Epithelial cell of esophagus (primary cell): ENCODE measurements at regions not wholly inside any gene's neighbourhood (a gene's known extent, or its start where the extent isn't known, plus 50 kb on each side); places are given as distances from the start of the nearest gene placed in this dataset.

Experiments
- DNase-seq: peaks from one replicate; pipeline ENCODE4 v3.0.0; 2010; ENCODE audit warnings: low read depth
- H3K4me3 ChIP-seq: 2 replicates; pipeline ENCODE4 v1.5.1; 2011; ENCODE audit warnings: mild to moderate bottlenecking, low read length, control low read depth
- TF ChIP-seq, protein P1 (sequence below): IDR thresholded peaks from 2 replicates; pipeline ENCODE4 v1.5.1; 2011; ENCODE audit warnings: low read depth, mild to moderate bottlenecking, low read length, control low read depth, inconsistent platforms; ENCODE audit not compliant: insufficient read depth; ENCODE audit errors: missing control alignments

DNA sequence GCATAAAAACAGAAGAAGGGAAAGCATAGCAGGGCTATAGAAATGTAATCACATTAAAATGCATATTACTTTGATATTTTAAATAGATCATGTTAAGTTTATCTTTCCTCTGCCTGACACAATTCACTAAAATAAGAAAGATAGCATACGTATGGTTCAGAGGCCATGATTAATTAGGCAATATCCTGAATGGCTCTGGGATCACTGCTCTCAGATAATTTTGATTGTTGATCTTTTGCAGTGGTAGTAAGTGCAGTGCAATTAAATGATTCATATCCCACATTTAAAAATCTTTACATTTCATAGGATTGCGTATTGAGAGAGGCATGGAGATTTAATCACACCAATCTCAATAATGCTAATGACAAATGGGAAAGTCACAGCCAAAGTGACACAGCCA lies 1040.7 kb downstream of the SOCS6 start:
- TF ChIP-seq, protein P1, sequence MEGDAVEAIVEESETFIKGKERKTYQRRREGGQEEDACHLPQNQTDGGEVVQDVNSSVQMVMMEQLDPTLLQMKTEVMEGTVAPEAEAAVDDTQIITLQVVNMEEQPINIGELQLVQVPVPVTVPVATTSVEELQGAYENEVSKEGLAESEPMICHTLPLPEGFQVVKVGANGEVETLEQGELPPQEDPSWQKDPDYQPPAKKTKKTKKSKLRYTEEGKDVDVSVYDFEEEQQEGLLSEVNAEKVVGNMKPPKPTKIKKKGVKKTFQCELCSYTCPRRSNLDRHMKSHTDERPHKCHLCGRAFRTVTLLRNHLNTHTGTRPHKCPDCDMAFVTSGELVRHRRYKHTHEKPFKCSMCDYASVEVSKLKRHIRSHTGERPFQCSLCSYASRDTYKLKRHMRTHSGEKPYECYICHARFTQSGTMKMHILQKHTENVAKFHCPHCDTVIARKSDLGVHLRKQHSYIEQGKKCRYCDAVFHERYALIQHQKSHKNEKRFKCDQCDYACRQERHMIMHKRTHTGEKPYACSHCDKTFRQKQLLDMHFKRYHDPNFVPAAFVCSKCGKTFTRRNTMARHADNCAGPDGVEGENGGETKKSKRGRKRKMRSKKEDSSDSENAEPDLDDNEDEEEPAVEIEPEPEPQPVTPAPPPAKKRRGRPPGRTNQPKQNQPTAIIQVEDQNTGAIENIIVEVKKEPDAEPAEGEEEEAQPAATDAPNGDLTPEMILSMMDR, result no peak
- no peak for DNase-seq
- H3K4me3 ChIP-seq, result no peak overlapping the region

DNA sequence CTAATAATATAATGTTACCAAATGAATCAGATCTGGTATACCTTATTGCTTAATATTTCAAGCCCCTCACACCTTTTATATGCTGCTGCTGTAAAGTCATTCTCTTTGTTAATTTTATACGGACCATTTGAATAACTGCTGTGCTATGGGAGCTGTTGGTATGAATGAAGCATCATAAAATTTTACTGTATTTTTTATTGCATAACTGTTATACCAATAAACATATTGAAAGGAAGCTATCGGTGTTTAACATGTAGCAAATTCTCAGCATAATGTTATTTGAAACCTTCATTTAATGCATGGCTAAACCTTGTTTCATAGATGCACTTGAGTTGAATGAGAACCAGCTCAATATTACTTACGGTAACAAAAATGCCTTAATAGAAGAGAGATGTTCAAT lies 1040.3 kb downstream of the SOCS6 start:
- H3K4me3 ChIP-seq, result no peak overlapping the region
- no peak for DNase-seq
- TF ChIP-seq, protein P1, result no peak

DNA sequence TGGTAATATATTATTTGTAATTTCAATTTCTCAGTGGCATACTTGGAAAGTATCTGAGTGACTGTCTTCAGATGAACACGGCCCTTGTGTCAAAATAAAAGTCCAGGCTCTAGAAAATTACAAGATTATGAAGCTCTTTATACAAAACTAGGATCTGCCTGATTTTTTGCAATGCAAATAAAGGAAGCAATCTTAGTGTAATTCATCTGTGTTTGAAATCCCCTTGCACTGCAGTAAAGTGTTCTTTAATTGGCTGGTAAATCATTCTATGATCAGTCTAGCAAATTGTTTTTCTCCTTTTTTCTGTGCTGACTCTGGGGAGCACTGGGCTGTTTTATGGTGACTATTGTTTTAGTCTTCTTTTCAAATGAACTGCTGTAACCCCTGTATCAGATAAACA lies 1039.0 kb downstream of the SOCS6 start:
- TF ChIP-seq, protein P1, result no peak
- H3K4me3 ChIP-seq, result no peak overlapping the region
- no peak for DNase-seq

DNA sequence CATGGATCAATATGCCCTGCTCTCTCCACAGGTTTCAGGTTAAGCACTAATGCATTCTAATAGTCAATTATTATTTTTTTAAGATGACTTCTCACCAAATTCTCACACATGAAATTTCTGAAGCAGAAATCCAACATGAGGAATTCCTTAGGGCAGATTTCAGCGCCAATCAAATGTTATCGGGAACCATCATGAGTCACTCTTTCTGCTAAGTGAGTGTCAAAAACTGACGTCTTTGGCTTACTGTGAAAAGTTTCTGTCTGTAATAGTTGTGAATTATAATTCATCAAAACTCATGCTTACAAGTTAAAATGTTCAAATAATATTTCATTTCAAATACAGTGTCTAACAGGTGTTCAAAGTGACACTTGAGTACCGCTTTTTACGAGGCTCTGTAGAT lies 1038.6 kb downstream of the SOCS6 start:
- DNase-seq, result no peak
- TF ChIP-seq, protein P1, result no peak
- H3K4me3 ChIP-seq, result no peak overlapping the region

DNA sequence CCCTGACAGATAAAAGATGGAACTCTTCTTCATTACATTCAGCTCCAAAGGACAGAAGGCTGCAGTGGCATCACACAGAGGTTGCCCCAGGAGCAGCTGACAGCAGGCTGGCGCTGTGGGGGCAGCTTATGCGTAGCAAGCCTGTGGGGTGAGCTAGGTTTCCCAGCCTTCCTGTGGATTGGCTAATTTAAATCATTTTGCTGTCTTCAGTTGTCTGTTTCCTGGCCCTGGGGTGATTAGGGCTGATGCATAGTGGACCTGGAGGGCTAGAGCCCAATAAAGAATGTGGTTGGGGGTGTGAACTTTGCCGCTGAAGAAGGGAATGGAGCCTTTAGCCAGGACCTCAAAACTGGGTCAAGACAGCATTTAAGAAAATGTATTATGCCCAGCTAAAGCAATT lies 1038.0 kb downstream of the SOCS6 start:
- H3K4me3 ChIP-seq, result no peak overlapping the region
- TF ChIP-seq, protein P1, result no peak
- DNase-seq, result no peak

DNA sequence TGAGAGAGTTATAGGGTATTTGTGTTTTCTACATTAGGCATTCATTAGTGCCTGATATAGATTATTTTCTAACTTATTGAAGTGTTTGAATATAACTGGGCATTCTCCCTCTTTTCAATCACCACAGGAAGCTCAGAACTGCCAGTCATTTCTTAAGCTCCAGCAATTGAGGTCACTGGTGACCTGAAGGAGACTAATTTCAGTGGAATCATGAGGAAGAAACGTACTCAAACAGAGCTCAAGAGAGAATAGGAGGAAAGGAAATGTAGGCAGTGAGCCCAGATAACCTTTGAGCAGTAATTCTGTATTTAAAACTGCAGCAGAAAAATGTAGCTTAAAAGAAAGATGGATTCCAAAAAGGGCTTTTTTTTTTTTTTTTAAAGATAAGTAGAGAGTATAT lies 1035.5 kb downstream of the SOCS6 start:
- TF ChIP-seq, protein P1, result no peak
- DNase-seq, result no peak
- H3K4me3 ChIP-seq, result no peak overlapping the region

DNA sequence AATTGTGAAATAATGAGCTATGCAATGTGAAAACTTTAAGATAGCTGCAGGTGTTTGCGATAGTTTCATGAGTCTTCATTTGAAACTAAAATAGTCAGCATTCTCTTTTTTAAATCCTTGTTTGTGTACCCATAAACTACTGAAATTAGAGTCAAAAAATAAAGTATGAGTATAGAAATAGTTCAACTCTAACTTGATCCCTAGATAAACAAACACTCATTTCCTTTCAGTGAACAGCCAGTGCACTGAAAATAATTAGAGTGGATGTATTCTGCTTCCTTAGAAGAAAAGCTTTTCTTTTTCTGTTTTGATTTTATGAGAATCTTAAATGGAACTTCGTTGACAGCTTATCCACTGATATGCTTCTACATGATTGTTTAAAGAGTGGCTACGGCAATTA lies 1033.4 kb downstream of the SOCS6 start:
- H3K4me3 ChIP-seq, result no peak overlapping the region
- DNase-seq, result no peak
- TF ChIP-seq, protein P1, result no peak
